Mesenchymal stem cell (in vitro differentiated cells and primary cell): ENCODE measurements at regions not wholly inside any gene's neighbourhood (a gene's known extent, or its start where the extent isn't known, plus 50 kb on each side); places are given as distances from the start of the nearest gene placed in this dataset.

Experiments
- DNase-seq: peaks from one replicate; pipeline ENCODE4 v3.0.0-alpha.2; 2013
- H2AFZ ChIP-seq: one replicate; pipeline ENCODE4 v1.6.1; 2013; ENCODE audit warnings: low read depth, mild to moderate bottlenecking, control low read depth, inconsistent platforms, low read length, moderate library complexity
- H2AK5ac ChIP-seq: 2 replicates; pipeline ENCODE4 v1.6.1; 2013; ENCODE audit warnings: low read length, moderate library complexity, mild to moderate bottlenecking, inconsistent platforms; ENCODE audit not compliant: severe bottlenecking
- H2BK120ac ChIP-seq: one replicate; pipeline ENCODE4 v1.6.1; 2013; ENCODE audit warnings: low read depth, mild to moderate bottlenecking, inconsistent platforms, low read length, moderate library complexity
- H2BK12ac ChIP-seq, 2 experiments: one replicate each; pipeline ENCODE4 v1.6.1; 2013; ENCODE audit warnings: inconsistent platforms in 2 of 2, low read length in 2 of 2, mild to moderate bottlenecking in 2 of 2, moderate library complexity in 2 of 2, control low read depth in 1 of 2
- H2BK15ac ChIP-seq: one replicate; pipeline ENCODE4 v1.6.1; 2013; ENCODE audit warnings: mild to moderate bottlenecking, low read depth, inconsistent platforms; ENCODE audit not compliant: poor library complexity, severe bottlenecking
- H2BK5ac ChIP-seq: 2 replicates; pipeline ENCODE4 v1.6.1; 2013; ENCODE audit warnings: low read depth, mild to moderate bottlenecking, low read length, control low read depth, inconsistent platforms; ENCODE audit not compliant: poor library complexity, severe bottlenecking
- H3K14ac ChIP-seq, 2 experiments: one replicate each; pipeline ENCODE4 v1.6.1; 2013; ENCODE audit warnings: inconsistent platforms in 2 of 2, low read length in 2 of 2, control low read depth in 1 of 2, mild to moderate bottlenecking in 1 of 2, moderate library complexity in 1 of 2
- H3K18ac ChIP-seq, 2 experiments: one replicate each; pipeline ENCODE4 v1.6.1; 2013; ENCODE audit warnings: inconsistent platforms in 2 of 2, low read length in 2 of 2, control low read depth in 1 of 2, low read depth in 1 of 2, mild to moderate bottlenecking in 1 of 2
- H3K23ac ChIP-seq, 2 experiments: one replicate each; pipeline ENCODE4 v1.6.1; 2013; ENCODE audit warnings: inconsistent platforms in 2 of 2, low read length in 2 of 2, mild to moderate bottlenecking in 2 of 2, moderate library complexity in 2 of 2, control low read depth in 1 of 2
- H3K27ac ChIP-seq: 2 replicates; pipeline ENCODE4 v1.5.1; 2013; ENCODE audit warnings: mild to moderate bottlenecking, moderate library complexity, low read length, control low read depth, inconsistent platforms; ENCODE audit not compliant: poor library complexity, severe bottlenecking
- H3K27me3 ChIP-seq, 2 experiments: 2 replicates each; pipeline versions ENCODE4 v1.6.1 to v1.7.0; 2013; ENCODE audit warnings: low read length in 2 of 2, mild to moderate bottlenecking in 2 of 2, moderate library complexity in 2 of 2, control low read depth in 1 of 2, inconsistent platforms in 1 of 2; ENCODE audit not compliant: control insufficient read depth in 1 of 2, insufficient read depth in 1 of 2
- H3K36me3 ChIP-seq, 2 experiments: 2 replicates each; pipeline versions ENCODE4 v1.6.1 to v1.7.0; 2013; ENCODE audit warnings: low read length in 2 of 2, control low read depth in 1 of 2, inconsistent platforms in 1 of 2, low read depth in 1 of 2, mild to moderate bottlenecking in 1 of 2; ENCODE audit not compliant: insufficient read depth in 2 of 2, control insufficient read depth in 1 of 2
- H3K4ac ChIP-seq, 2 experiments: one replicate each; pipeline ENCODE4 v1.6.1; 2013; ENCODE audit warnings: inconsistent platforms in 2 of 2, low read length in 2 of 2, mild to moderate bottlenecking in 2 of 2, moderate library complexity in 2 of 2, control low read depth in 1 of 2, low read depth in 1 of 2
- H3K4me1 ChIP-seq: 2 replicates; pipeline ENCODE4 v1.6.1; 2013; ENCODE audit warnings: low read depth, low read length, control low read depth; ENCODE audit not compliant: control insufficient read depth, insufficient read depth
- H3K4me2 ChIP-seq: 2 replicates; pipeline ENCODE4 v1.6.1; 2013; ENCODE audit warnings: low read length, mild to moderate bottlenecking, inconsistent platforms; ENCODE audit not compliant: poor library complexity, severe bottlenecking
- H3K4me3 ChIP-seq, 2 experiments: 2 replicates each; pipeline versions ENCODE4 v1.5.1 to v1.7.0; 2013; ENCODE audit warnings: low read length in 2 of 2, mild to moderate bottlenecking in 2 of 2, control low read depth in 1 of 2, low read depth in 1 of 2; ENCODE audit not compliant: insufficient read depth in 1 of 2
- H3K79me1 ChIP-seq: replicated peaks from 2 replicates; pipeline ENCODE4 v1.6.1; 2013; ENCODE audit warnings: mild to moderate bottlenecking, control low read depth, low read length, inconsistent platforms; ENCODE audit not compliant: poor library complexity, severe bottlenecking
- H3K9ac ChIP-seq: 2 replicates; pipeline ENCODE4 v1.7.0; 2013; ENCODE audit warnings: mild to moderate bottlenecking, low read length, moderate library complexity
- H3K9me3 ChIP-seq: 2 replicates; pipeline ENCODE4 v1.7.0; 2013; ENCODE audit warnings: mild to moderate bottlenecking, low read length; ENCODE audit not compliant: control insufficient read depth
- H4K8ac ChIP-seq: one replicate; pipeline ENCODE4 v1.6.1; 2013; ENCODE audit warnings: inconsistent platforms, mild to moderate bottlenecking, low read length, moderate library complexity
- H4K91ac ChIP-seq: one replicate; pipeline ENCODE4 v1.6.1; 2013; ENCODE audit warnings: mild to moderate bottlenecking, low read length, inconsistent platforms
- WGBS: methylation state at CpG from one replicate; pipeline ENCODE4 v1.1.7; 2013; ENCODE audit warnings: mixed read lengths; 5-methylcytosine and 5-hydroxymethylcytosine counted together

DNA sequence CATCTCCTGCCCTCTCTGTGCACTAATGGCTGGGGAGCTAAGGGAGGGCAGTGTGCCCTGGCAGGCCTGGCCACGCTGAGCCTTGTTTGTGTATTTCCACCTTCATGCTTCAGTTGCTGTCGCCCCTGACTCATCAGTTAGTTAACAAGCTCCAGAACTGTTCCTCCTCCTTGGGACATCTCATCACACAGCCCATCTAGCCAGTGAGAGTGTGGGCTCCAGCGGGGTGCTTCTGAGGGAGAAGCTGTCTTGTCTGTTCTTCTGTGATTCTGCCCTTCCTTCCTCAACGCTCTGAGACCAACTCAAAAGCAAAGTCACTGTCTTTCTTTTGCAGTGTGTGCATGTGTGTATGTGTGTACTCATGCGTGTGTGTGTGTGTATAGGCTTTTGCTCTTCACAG lies 58.3 kb upstream of the CPEB4 start:
- H4K8ac ChIP-seq: no peak overlapping the region
- DNase-seq: peak; percentile 58
- H2BK12ac ChIP-seq: no peak overlapping the region
- H3K9ac ChIP-seq: no peak overlapping the region
- no peaks in the 10 kb centered on the region for H3K79me1 ChIP-seq
- H3K27ac ChIP-seq: peak overlapping the region; percentile 81
- no peak overlapping the region for H2BK5ac ChIP-seq
- no peak overlapping the region for H4K91ac ChIP-seq
- peaks cover 19% of the 10 kb centered on the region for H3K4me1 ChIP-seq
- H2AK5ac ChIP-seq: no peak overlapping the region
- H3K4me3 ChIP-seq: no peak overlapping the region
- WGBS: 49% methylated on average over 3 of the region's 5 CpGs
- no peak overlapping the region for H3K4ac ChIP-seq
- peaks cover 5% of the 10 kb centered on the region for H3K9me3 ChIP-seq
- no peak overlapping the region for H3K14ac ChIP-seq
- no peak overlapping the region for H2BK120ac ChIP-seq
- no peak overlapping the region for H2AFZ ChIP-seq
- H3K36me3 ChIP-seq: no peaks in the 10 kb centered on the region
- H2BK15ac ChIP-seq: no peak overlapping the region
- no peak overlapping the region for H3K23ac ChIP-seq
- H3K18ac ChIP-seq: peak overlapping the region; percentile 56 to 77
- no peak overlapping the region for H3K4me2 ChIP-seq
- H3K27me3 ChIP-seq: no peaks in the 10 kb centered on the region

DNA sequence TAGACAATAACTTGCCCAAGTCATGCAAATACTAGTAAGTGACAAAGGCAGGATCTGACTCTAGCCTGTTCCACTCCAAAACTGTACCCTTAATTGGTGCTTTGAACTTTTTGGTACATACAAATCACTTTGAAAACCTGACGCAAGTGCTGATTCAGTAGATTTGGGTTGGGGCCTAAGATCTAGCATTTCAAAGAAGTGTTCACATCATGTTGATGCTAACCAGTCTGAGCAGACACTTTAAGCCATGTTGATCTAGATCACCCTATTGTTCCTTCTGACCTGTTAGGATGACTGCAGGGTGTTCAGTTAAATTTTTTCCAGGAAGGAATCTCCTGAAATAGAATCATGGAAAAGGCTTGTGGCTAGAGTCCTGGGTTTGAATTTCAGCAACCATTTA lies 57.7 kb upstream of the CPEB4 start:
- Histone ChIP-seq H2BK120ac (no peak overlapping the region), H2BK12ac (no peak overlapping the region), H3K4me2 (no peak overlapping the region), H3K9me3 (peaks cover 5% of the 10 kb centered on the region), H2BK5ac (no peak overlapping the region), H3K4me3 (no peak overlapping the region), H2BK15ac (no peak overlapping the region), H3K4me1 (peaks cover 13% of the 10 kb centered on the region), H2AK5ac (peak overlapping the region; percentile 80), H3K79me1 (no peaks in the 10 kb centered on the region), H3K36me3 (no peaks in the 10 kb centered on the region), H4K91ac (no peak overlapping the region), H4K8ac (no peak overlapping the region), H3K27me3 (no peaks in the 10 kb centered on the region), H2AFZ (no peak overlapping the region), H3K14ac (no peak overlapping the region), H3K23ac (no peak overlapping the region), H3K9ac (no peak overlapping the region), H3K18ac (no peak overlapping the region), H3K4ac (no peak overlapping the region), H3K27ac (peak overlapping the region; percentile 81)
- DNase-seq: no peak
- 93% methylated on average over 1 of the region's 1 CpG for WGBS

DNA sequence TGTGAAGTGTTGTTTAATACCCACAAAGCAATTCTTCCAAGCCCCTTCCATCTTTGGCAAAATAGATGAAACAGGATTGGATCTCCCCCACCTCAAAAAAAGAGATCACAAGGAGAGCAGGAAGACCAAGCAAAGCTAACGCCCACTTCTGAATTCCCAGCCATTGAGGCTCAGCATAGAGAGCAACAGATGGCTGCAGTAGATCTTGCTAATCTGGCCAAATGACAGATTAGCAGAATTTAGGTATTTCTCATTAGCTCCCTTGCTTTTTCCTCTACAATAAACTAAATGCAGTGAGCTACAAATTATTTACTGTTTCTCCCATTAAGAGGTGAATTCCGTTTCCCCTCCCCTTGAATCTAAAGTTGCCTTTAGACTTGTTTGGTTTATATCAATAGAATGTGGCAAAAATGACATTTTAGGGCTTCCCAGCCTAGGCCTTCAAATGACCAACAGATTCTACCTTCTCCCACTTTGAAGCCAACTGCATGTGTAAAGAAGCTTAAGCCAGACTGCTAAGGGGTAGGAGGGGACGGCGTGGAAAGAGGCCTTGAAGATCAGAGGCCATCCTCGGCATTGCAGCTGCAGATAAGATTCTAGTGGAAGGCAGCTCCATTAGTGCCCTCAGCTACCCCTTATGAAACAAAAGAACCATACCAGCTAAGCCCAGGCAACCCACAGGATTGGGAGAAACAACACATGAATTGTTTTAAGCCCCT lies 56.8 kb upstream of the CPEB4 start:
- no peak overlapping the region for H2BK5ac ChIP-seq

DNA sequence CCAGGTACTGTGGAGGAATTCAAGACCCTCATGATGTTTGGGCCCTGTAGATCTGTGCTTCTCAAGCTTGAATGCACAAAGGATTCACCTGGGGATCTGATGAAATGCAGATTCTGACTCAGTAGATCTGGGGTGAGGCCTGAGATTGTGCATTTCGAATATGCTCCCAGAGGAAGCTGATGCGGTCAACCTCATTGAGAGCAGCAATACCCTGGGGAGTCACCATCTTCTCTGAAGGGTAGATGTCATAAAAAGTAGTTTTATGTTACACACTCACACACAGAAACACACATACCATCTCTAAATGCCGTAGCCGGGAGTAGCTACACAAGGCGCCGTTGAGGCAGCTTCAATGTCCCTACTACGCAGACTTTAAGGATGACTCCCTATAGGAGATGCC lies 55.8 kb upstream of the CPEB4 start:
- no peaks in the 10 kb centered on the region for H3K36me3 ChIP-seq
- H3K4me1 ChIP-seq: peaks cover 10% of the 10 kb centered on the region
- no peak for DNase-seq
- no peak overlapping the region for H3K4me2 ChIP-seq
- no peak overlapping the region for H3K23ac ChIP-seq
- no peak overlapping the region for H3K27ac ChIP-seq
- H2BK15ac ChIP-seq: no peak overlapping the region
- no peak overlapping the region for H3K14ac ChIP-seq
- 93% methylated on average over 7 of the region's 7 CpGs for WGBS
- no peak overlapping the region for H4K91ac ChIP-seq
- H2BK120ac ChIP-seq: no peak overlapping the region
- H3K9ac ChIP-seq: no peak overlapping the region
- H3K18ac ChIP-seq: peak overlapping the region in 1 of 2 experiments; percentile 10
- no peak overlapping the region for H3K4me3 ChIP-seq
- no peaks in the 10 kb centered on the region for H3K27me3 ChIP-seq
- no peak overlapping the region for H2BK12ac ChIP-seq
- H4K8ac ChIP-seq: no peak overlapping the region
- peaks cover 5% of the 10 kb centered on the region for H3K9me3 ChIP-seq
- peak overlapping the region; percentile 9 for H2AK5ac ChIP-seq
- no peak overlapping the region for H3K4ac ChIP-seq
- H3K79me1 ChIP-seq: no peaks in the 10 kb centered on the region
- no peak overlapping the region for H2AFZ ChIP-seq
- no peak overlapping the region for H2BK5ac ChIP-seq

More for the DNA sequence above, 56.8 kb upstream of the CPEB4 start:
- H3K4me3 ChIP-seq: no peak overlapping the region
- no peak overlapping the region for H3K4ac ChIP-seq
- no peak overlapping the region for H3K27ac ChIP-seq
- no peak overlapping the region for H2BK120ac ChIP-seq
- H3K27me3 ChIP-seq: no peaks in the 10 kb centered on the region
- H2BK15ac ChIP-seq: no peak overlapping the region
- no peak overlapping the region for H3K14ac ChIP-seq
- no peak overlapping the region for H3K23ac ChIP-seq
- H3K36me3 ChIP-seq: no peaks in the 10 kb centered on the region
- no peak overlapping the region for H2AFZ ChIP-seq
- H3K4me2 ChIP-seq: no peak overlapping the region
- no peaks in the 10 kb centered on the region for H3K79me1 ChIP-seq
- H3K9ac ChIP-seq: no peak overlapping the region
- H2AK5ac ChIP-seq: peak overlapping the region; percentile 84
- no peak for DNase-seq
- WGBS: 84% methylated on average over 4 of the region's 5 CpGs
- peaks cover 13% of the 10 kb centered on the region for H3K4me1 ChIP-seq
- no peak overlapping the region for H4K91ac ChIP-seq
- H3K18ac ChIP-seq: no peak overlapping the region
- H4K8ac ChIP-seq: no peak overlapping the region
- H2BK12ac ChIP-seq: no peak overlapping the region
- peaks cover 5% of the 10 kb centered on the region for H3K9me3 ChIP-seq
